ENCODE measurements at regions not wholly inside any gene's neighbourhood (a gene's known extent, or its start where the extent isn't known, plus 50 kb on each side); places are given as distances from the start of the nearest gene placed in this dataset.

DNA sequence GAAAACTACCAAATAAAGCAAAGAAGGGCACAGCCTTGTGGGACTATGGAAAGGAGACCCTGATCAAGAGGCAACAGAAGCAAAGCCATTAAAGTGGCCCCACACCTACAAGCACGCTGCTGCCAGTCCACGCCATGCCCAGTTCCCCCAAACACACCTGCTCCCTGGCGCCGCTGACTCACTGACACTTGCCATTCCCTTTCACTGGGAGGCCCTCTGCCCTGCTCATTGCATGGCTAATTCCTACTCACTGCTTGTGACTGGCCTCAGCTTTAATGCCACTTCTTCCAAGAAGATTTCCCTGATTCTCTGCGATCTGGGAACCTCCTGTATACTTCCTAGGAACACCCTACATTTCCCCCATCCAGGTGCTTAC, 71.2 kb upstream of the TAF1L start:
- no peak overlapping the region for H3K4me3 ChIP-seq (ENCODE audit: low read length)
- DNase-seq (ENCODE audit: low read depth), result no peak
- TF ChIP-seq, protein P1, sequence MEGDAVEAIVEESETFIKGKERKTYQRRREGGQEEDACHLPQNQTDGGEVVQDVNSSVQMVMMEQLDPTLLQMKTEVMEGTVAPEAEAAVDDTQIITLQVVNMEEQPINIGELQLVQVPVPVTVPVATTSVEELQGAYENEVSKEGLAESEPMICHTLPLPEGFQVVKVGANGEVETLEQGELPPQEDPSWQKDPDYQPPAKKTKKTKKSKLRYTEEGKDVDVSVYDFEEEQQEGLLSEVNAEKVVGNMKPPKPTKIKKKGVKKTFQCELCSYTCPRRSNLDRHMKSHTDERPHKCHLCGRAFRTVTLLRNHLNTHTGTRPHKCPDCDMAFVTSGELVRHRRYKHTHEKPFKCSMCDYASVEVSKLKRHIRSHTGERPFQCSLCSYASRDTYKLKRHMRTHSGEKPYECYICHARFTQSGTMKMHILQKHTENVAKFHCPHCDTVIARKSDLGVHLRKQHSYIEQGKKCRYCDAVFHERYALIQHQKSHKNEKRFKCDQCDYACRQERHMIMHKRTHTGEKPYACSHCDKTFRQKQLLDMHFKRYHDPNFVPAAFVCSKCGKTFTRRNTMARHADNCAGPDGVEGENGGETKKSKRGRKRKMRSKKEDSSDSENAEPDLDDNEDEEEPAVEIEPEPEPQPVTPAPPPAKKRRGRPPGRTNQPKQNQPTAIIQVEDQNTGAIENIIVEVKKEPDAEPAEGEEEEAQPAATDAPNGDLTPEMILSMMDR (IDR thresholded peaks at IDR 0.05; ENCODE audit: insufficient read depth, low read depth, low read length, missing control alignments), result no peak

DNA sequence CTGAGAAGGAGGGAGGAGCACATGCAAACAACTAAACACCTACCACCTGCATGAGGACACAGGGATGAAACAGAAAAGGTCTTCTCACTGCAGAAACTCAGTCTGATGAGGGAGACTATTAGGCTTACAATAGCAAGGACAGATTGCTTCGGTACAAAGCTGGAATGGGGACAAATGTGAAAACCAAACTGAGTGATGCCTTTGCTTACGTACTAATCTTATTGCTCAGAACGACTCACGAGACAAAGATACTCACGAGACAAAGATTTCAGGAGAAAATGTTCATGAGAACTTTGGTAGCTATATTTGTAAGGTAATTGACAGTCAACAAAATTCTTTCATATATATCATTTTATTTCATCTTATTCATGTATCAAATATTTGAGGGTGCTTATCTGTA, 71.9 kb upstream of the TAF1L start:
- H3K4me3 ChIP-seq (ENCODE audit: low read length), result no peak overlapping the region
- no peak for DNase-seq (ENCODE audit: low read depth)
- TF ChIP-seq, protein P1 (IDR thresholded peaks at IDR 0.05; ENCODE audit: insufficient read depth, low read depth, low read length, missing control alignments), result no peak

DNA sequence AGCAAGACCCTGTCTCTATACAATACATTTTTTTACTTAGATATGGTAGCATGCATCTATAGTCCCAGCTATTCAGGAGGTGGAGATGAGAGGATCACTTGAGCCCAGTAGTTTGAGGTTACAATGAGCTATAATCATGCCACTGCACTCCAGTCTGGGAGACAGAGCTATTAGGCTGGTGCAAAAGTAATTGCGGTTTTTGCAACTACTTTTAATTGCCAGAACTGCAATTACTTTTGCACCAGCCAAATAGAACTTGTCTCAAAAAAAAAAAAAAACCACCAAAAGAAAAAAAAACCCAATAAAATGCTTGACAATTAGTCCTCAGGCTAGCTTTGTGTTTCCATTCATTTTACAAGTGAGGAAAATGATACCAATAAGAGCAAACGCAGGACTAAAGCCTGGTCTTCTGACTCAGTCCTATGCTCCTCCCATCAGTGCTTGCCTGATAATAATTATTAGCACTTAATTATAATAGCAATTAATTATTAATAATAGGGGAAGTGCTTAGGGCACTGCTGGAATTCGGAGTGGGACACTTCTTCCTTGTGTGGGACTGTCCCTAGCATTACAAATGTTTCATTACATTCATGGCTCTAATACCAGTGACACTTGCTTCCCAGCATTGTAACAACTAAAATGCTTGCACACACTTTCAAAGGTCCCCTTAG, 73.1 kb upstream of the TAF1L start:
- DNase-seq (ENCODE audit: low read depth), result no peak
- TF ChIP-seq, protein P1 (IDR thresholded peaks at IDR 0.05; ENCODE audit: insufficient read depth, low read depth, low read length, missing control alignments), result no peak
- H3K4me3 ChIP-seq (ENCODE audit: low read length), result no peak overlapping the region

DNA sequence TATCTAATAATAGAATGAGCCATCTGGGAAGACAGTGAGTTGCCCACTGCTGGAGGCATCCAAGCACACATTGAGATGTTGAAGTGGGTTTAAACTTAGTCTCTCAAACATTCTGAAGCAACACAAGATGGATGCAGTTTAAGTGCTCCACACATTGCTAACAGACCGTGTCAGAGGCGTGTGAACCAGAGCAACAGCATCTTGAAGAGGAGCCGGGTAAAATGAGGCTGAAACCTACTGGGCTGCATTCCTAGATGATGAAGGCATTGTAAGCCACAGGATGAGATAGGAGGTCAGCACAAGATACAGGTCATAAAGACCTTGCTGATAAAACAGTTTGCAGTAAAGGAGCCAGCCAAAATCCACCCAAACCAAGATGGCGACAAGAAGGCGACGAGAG, 73.5 kb upstream of the TMEM215 start:
- TF ChIP-seq, protein P1 (IDR thresholded peaks at IDR 0.05; ENCODE audit: insufficient read depth, low read depth, low read length, missing control alignments), result no peak
- H3K4me3 ChIP-seq (ENCODE audit: low read length), result no peak overlapping the region
- DNase-seq (ENCODE audit: low read depth), result no peak

DNA sequence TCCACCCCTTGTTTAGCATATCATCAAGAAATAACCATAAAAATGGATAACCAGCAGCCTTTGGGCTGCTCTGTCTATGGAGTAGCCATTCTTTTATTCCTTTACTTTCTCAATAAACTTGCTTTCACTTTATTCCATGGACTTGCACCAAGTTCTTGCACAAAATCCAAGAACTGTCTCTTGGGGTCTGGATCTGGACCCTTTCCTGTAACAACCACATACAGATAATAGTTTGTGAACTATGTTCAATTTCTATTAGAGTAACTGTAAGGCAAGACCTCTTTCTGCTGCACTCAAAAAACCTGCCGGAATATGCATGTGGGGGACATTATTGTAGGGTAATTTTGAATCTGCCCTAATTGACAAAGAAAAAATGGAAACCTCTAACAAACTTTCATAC, 66.9 kb upstream of the TMEM215 start:
- TF ChIP-seq, protein P1 (IDR thresholded peaks at IDR 0.05; ENCODE audit: insufficient read depth, low read depth, low read length, missing control alignments), result no peak
- DNase-seq (ENCODE audit: low read depth), result no peak
- no peak overlapping the region for H3K4me3 ChIP-seq (ENCODE audit: low read length)

DNA sequence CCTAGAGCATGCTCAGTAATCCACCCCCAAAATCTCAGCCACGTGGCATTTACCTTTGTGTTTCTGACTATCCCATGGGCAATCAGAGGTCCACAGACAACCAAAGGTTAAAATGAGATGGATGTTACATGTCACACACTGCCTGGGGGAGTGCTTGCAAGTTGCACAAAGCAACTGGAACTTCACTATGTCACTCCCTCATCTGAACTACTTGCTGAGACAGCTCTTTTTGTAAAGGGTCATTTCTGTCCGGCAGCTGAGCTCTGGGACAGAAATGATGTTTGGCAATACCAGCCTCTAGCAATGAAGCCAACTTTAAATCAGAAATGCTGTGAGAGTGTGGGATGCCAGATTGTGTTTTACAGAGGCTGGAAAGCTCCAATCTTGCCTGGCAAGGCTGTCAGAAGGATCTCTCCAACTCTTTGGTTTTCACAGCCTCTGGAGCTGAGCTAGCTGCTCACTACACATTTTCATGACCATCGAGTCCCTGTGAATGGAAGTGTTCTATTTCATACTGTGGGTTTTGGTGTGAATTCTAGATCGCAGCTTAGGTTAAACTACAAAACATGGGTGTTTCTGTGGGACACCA, 66.3 kb upstream of the TMEM215 start:
- H3K4me3 ChIP-seq (ENCODE audit: low read length), result no peak overlapping the region
- DNase-seq (ENCODE audit: low read depth), result no peak
- TF ChIP-seq, protein P1 (IDR thresholded peaks at IDR 0.05; ENCODE audit: insufficient read depth, low read depth, low read length, missing control alignments), result no peak

DNA sequence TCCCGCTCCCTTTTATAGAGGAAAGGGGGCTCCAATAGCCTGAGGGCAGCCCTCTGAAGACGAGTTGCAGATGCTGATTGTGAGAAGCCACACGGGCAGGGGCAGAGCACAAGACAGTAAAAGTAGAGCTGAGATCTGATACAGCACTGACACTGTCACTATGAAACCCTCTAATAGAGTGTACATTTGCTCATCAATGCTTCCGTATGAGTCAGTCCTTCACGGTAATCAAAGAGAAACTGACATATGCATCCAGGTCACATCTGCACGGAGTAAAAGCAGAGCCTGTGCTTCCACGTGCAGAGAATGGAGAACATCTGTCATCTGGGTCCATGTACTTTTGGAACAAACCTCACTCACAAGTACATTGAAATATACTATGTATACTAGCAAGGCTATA, 60.6 kb upstream of the TMEM215 start:
- TF ChIP-seq, protein P1 (IDR thresholded peaks at IDR 0.05; ENCODE audit: insufficient read depth, low read depth, low read length, missing control alignments), result no peak
- H3K4me3 ChIP-seq (ENCODE audit: low read length), result no peak overlapping the region
- DNase-seq (ENCODE audit: low read depth), result no peak
